ENCODE measurements at regions not wholly inside any gene's neighbourhood (a gene's known extent, or its start where the extent isn't known, plus 50 kb on each side); places are given as distances from the start of the nearest gene placed in this dataset.
"Not testable (repeated sequence)": the region's sequence is repeated elsewhere in the genome, so short reads cannot be mapped to it uniquely, and the experiment has no call there.

DNA sequence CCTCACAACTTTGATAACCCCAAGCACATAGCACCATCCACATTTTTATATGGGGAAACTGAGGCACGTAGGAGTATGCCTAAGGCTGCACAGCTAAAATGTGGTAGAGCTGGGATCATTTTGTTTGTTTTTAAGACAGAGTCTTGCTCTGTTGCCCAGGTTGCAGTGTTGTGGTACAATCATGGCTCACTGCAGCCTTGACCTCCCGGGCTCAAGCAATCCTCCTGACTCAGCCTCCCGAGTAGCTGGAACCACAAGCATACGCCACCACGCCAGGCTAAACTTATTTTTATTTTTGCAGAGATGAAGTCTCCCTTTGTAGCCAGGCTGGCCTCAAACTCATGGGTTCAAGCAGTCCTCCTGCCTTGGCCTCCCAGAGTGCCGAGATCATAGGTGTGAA lies 81.0 kb upstream of the GSE1 start:
- no peak for DNase-seq

DNA sequence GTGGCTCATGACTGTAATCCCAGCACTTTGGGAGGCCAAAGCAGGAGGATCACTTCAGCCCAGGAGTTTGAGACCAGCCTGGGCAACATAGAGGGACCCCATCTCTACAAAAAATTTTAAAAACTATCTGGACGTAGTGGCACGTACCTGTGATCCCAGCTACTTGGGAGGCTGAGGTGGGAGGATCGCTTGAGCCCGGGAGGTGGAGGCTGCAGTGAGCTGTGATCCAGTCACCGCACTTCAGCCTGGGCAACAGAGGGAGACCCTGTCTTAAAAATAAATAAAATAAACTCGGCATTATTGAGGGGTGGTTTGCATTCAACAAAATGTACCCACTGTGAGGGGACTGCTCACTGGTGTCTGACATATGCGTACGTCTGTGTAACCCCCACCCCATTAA lies 79.5 kb upstream of the GSE1 start:
- DNase-seq: not testable (repeated sequence)

DNA sequence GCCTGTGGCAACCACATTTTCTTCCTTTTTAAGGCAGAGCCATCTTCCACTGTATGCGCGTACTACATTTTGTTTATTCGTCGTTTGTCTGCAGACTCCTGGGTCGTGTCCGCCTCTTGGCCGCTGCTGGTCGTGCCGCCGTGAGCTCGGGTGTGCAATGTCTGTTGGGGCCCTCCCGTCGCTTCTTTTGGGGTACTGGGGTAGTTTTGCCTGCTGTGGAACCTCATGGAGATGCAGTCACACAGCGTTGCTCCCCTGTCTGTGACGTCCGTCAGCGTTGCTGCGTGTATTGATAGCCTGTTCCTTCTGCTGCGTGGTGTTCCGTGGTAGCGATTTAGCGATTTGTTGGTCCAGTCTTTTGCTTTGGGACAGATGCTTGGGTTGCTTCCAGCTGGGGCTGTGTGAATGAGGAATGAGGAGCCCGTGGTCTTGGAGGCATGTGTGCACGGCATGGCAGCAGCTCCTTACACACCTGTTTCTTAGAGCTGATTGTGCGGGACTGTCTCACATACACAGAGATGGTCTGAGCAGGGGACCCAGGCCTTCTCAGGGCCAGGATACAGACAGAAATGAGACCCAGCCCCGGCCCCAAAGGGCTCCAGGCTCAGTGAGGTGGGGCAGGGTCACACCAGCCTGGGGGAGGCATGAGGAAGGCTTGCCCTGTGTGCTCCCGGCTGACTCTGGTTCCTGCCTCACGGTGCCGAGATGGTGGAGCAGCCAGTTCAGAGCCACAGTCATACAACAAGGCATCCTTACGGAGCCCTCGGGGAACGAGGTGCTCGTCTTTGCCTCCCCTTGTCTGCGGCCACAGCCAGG lies 78.4 kb upstream of the GSE1 start:
- no peak for DNase-seq

DNA sequence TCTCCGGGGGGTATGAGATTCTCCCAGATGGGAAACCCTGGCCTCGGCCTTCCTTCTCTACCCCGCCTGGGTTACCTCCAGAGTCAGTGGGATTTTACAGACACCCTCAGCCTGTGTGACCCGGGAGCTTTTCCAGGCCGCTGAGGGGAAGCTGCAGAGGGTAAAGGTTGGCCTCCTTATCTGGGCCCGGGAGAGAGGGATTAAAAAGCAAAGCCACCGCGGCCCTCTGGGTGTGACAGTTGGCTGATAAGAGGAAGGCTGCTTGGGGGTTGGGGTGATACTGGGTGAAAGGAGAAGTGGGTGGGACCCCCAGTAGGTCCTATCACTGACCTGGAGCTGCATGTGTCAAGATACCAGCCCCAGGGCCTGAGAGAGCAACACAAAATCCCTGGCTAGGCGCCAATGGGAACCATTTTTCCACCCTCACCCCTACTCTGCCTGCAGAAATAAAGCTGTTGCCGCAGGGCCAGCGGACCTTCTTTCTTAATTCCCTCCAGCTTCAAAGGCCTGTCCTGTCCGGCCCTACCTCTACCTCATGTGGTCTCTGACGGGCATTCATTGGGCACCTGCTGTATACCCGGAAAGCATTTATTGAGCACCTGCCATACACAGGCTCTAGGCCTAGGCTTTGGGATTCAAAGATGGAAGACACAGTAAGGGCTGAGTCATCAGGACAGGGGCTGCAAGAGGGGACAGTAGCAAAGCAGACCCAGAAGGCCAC lies 77.6 kb upstream of the GSE1 start:
- DNase-seq: no peak

DNA sequence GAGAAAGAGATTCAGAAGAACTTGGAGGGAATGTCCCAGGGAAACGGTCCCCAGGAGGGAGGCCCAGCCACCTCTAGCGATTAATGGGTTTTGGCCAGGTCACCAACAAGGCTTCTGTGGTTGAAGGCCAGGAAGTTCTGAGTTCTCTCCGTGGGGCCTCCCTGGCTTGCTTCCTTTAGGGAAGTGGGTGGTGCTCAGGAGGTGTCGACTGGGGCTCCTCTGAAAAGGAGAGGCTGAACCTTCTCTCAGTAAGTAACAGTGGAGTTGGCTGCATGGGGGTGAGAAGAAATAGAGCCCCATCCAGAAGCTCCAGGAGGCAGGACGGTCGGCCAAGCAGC lies 77.1 kb upstream of the GSE1 start:
- DNase-seq: no peak

DNA sequence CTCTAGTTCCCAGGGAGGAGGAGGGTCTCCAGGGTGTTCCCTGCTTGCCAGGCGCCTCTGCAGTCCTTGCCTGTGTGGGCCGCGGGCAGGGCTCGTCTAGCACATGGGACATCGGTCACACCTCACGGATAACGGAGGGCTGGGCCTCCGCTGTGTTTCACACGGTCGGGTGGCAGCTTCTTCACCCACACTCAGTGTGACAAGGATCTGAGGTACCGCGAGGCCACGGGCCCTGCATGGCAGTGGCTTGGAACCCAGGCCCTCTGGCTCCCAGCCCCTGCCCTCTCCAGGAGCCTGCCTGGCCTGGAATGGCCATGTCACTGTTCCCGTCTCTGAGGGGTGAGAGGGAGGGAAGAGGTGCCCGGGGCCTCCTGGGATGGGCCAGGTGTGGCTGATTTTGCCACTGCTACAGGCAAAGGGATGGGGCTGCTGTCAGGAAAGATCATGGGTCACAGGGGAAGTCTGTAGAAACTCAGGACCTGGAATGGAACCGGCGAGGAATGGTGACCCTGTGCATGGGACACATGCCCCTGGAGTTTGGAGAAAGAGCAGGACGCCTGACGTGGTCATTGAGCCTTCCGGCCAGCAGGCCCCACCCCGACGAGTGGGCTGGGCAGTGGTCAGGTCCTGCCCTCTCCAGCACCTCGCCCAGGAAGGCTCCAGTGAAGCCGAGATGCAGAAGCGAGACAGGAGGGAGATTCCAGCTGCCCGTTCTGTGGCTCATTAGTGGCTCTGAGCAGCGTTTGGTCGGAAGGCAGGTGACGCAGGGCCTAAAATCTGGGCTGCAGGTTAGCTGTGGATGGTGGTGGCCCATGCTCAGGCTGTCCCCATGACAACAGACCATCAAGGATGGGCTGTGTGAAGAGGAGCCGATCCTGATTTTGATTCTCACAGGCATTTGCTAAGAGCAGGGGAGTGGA lies 76.5 kb upstream of the GSE1 start:
- no peak for DNase-seq

DNA sequence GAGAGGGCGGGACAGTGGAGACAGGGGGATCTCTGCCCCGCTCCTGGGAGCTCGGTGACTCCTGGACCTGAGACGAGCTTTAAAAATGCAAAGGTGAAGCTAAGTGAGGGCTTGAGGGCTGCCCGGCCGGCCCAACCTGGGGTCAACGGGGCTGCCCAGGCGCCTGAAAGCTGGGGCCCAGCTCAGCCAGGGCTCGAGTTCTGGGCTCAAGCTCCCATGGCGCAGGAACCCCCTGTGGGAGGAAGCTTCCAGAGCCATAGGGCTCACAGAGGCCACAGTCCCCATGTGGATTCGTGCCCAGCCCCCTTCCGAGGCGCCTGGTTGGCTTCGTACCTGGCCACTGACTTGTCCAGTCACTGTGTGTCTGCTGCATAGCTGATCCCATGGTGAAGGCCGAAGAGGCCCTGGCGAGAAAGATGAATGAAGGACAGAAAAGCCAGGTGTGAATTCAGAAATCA lies 75.8 kb upstream of the GSE1 start:
- no peak for DNase-seq

DNA sequence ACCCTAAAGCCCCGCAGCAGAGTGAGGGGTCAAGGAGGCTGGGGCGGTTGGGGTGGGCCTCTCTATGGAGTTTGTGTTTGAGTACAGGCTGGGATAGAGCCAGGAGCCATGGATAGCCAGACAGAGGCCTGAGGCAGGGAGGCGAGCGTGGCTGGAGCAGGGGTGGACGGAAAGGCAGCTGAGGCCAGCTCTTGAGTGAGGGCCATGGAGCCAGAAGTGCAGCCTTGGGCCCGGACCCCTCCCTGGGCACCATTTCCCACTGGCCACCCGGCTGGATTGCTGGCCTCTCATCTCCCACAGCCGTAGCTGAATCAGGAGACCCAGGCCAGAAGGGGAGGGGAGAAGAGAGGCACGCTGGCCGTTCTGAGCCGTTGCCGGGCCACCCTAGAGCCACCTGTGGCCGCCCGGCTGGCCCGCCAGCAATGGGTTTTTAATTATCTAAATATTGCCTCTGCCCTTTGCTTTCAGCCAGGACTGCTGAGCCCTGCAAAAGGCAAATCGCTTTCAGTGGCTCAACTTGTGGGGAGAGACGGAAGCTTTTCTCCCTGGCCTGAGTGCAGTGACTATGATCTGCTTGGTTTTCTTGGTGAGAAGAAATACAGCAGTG lies 75.2 kb upstream of the GSE1 start:
- DNase-seq: no peak

DNA sequence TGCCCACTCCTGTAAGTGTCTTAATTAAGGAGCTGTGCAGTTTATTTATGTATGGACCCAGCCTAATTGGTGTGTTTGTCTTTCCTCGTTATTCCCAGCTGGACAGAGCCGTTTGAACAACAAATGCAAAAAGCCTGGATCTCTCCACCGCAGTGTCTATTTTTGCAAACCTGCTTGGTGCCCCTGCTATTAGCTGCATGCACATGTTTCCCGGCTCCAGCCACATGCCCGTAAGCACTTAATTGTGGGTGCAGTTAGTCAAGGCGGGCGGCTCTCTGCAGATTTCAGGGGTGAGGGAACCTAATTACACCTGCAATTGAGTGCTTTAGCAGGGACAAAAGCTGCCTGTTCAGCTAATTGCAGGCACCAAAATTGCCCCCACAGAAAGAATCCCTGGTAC lies 74.0 kb upstream of the GSE1 start:
- no peak for DNase-seq

DNA sequence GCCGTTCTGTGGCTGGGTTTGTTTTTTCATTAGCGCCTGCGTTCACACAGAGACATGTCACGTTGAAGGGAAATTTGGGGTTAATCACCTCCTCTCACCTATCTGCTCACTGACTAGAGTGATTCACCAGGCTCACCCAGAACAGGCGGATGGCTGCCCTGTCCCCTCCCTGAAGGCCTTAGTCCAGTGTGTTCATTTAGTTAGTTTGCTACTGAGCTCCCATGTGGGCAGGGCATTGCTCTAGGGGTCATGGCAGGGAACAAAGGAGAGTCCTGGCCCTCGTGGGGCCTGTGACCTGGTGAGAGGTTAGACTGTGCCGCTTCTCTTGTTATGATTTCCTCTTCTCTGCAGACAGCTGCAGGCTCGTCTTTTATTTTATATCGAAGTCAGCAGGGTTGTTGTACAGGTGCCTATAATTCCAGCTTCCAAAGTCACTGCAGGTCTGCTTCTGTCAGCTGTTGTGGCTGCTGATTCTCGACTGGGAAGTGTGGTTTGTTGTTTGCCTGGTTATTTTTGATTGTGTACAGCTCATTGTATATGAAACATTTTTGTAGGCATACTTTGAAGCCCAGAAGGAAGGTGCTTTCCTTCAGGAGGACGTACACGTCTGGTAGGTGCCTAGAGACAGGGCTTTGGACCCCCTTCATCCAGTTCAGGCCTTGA lies 73.4 kb upstream of the GSE1 start:
- no peak for DNase-seq

DNA sequence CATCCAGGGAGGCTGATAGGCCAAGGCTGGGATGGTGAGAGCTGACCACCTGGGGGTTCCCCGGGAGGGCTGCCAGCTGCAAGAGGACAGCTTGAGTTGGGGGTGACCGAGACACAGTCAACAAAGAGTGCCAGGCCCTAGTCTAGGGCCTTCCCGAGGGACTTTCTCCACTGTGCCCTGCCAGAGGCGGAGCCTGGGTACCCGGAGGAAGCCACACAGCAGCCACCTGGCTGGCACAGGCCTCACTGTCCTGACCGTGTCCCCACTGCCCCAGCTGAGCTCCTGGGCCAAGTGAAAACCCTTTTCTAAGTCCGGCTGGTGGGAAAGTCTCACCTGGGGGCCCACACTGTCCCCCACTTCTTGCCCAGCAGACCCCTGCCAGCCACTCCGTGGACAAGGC lies 71.9 kb upstream of the GSE1 start:
- DNase-seq: no peak

DNA sequence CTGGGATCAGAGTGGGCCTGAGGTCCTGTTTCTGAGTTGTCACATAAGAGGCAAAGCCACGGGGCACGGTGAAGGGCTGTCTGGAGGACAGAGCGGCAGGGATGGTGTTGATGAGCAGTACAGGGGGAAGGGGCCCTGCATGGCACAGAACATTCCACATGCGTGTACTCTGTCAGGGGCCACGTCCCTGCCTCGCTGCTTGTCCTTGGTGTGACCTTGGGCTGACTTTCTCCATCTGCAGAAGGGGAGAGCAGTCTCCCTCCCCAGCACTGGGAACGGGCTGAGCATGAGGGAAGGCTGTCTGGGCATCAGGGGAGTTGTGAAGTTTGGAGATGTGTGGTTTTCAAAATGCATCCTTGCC lies 71.5 kb upstream of the GSE1 start:
- no peak for DNase-seq

DNA sequence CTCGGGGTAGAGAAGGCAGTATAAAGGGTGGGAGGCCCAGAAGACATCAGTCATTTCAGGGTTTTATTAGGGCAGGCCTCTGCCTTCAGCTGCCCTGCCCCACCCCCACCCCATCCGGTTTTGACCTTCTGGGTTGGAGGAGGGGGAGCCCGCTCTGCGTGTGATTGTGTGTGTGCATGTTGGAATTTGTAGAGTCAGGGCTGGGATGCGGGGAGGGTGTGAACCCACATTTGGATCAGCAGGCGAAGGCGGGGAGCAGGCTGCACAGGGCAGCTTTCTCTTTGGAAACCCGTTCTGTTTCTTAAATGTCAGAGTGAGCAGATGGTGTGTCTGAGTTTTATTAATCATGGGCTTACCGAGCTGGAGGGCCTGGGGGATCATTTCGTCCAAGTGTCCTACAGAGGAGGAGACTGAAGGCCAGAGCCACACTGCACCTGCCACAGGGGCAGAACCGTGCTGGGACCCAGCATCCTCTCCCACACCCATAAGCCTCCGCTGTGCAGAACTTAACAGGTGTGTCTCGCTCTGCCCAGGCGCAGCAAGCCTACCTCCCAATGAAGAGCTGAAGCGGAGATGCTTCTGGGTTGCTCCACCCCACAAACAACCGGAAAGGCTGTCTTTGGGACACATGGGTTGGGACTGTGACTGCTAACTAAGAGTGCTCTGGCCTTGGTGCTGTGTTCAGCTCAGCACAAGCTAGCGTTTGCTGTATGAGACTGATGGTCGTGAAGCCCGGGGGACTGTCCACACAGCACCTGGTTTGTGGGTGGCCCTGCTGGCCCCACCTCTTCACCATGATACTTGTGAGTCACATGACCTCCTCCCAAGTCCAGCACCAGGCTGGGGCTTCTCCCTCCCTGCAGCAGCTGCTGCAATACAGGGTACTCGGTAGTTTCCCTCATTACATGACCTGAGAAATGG lies 70.9 kb upstream of the GSE1 start:
- no peak for DNase-seq

DNA sequence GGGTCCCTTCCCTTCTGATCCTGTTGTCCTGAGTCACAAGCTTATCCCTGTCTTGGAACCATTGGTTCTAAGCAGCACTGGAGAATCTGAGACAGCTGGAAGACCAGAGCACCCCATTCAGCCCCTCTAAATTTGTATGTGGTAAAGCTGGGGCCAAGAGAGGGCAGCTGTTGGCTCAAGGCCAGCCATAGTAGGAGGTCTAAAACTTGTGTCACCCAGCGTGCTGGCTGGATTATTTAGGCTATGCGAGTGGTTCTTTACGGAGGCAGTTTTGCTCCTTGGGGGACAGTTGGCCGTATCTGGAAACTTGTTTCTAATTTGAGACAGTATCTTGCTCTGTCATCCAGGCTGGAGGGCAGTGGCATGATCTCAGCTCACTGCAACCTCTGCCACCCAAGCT lies 69.6 kb upstream of the GSE1 start:
- no peak for DNase-seq

DNA sequence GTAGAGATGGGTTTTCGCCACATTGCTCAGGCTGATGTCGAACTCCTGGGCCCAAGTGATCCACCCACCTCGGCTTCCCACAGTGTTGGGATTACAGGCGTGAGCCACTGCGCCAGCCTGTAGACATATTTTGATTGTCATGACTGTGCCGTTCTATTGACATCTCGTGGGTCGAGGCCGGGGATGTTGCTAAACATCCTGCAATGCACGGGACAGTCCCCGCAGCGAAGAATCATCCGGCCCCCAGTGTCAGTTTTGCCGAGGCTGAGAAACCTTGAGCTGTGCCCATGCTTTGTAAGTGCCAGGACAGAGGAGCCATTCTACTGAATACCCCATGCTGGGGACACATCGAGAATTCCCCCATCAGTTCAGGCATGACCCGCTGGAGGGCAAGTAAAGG lies 69.1 kb upstream of the GSE1 start:
- no peak for DNase-seq

DNA sequence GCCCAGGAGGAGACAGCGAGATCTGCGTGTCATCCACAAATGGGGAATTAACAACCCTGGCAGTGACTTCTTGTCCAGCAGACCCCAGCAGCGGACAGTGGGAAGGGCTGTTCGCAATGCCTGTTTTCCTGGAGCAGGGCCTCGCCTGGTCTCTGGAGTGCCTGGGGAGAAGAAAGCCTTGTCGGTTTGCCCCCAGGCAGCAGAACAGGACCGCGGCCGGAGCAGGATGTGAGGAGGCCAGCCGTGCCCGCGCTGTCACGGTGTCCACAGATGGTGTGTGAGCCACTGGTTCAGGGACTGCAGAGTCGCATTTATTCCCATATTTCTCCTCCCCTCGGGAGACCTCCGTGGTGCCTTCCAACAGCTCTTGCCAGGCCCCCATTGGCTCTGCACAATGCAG lies 68.5 kb upstream of the GSE1 start:
- DNase-seq: no peak

DNA sequence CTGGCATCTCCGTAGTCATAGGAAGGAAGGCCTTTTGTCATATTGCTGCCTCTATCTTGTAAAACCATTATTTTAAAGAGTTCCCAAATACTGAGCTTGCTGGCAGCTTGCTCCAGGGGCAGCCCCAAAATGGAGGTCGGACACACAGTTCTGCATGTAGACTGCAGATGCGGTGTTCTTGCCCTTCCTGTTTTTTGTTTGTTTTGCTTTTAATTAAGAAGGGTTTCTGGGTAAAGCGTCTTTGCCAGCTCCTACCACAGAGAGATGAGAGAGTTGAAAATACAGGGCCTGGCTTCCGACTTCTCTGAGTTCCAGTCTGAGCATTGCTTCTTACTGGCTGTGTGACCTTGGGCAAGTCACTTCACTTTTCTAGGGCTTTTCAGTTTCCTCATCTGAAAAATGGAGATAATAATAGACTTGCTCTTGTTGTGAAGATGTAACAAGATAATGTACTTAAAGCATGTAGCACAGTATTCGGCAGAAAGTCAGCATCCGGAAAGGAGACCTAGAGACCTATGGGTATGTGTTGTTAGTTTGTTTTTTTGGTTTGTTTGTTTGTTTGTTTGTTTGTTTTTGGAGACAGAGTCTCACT lies 67.8 kb upstream of the GSE1 start:
- no peak for DNase-seq

DNA sequence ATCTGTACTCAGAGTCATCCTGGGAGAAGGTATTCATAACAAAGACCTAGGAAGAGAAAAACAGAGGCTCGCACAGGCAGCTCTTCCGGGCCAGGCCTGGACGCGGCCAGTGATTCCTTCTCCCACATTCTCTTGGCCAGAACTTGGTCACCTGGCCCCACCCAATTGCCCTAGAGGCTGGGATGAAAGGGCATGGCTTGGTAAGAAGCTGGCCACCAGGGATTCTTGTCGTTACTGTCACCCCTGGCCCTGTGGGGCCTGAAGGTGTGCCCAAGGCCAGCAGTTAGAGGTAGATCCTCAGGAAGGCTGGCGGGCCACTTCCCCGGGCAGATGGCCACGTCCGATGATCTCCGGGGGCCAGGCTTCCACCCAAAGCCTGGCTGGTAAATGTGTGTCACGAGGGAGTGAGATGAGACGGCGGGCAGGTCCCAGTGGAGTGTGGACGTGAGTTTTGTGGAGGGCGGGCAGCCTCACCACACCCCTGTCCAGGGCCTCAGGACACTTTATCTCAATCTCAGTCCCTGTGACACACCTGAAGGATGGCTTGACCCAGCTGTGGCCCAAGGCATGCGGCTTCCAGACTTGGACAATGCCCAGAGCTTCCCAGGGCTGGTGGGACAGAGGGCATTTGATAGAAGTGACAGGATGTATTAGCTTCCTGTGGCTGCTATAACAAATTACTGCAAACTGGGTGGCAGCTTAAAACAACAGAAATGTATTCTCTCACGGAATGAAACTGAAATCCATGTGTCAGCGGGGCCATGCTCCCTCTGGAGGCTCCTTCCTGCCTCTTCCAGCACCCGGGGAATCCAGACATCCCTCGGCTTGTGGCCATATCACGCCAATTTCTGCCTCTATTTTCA lies 66.3 kb upstream of the GSE1 start:
- DNase-seq: no peak

DNA sequence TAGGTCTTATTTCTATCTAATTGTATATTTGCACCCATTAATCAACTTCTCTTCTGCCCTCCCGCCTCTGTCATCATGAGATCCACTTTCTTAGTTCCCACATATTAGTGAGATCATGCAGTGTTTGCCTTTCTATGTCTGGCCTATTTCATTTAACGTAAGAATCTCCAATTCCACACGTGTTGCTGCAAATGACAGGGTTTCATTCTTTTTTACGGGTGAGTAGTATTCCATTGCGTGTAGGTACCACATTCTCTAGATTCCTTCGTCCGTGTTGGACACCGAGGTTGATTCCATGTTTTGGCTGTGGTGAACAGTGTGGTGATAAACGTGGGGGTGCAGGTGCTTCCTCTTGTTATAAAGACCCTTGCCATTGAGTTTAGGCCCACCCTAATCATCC lies 64.7 kb upstream of the GSE1 start:
- no peak for DNase-seq

All from hindlimb muscle (tissue), 1 donor.